ENCODE measurements at regions not wholly inside any gene's neighbourhood (a gene's known extent, or its start where the extent isn't known, plus 50 kb on each side); places are given as distances from the start of the nearest gene placed in this dataset.

GRCh38 chr11:31997955-31998354 is 92.9 kb upstream of the RCN1 start:
- DNase-seq, result no peak

DNA sequence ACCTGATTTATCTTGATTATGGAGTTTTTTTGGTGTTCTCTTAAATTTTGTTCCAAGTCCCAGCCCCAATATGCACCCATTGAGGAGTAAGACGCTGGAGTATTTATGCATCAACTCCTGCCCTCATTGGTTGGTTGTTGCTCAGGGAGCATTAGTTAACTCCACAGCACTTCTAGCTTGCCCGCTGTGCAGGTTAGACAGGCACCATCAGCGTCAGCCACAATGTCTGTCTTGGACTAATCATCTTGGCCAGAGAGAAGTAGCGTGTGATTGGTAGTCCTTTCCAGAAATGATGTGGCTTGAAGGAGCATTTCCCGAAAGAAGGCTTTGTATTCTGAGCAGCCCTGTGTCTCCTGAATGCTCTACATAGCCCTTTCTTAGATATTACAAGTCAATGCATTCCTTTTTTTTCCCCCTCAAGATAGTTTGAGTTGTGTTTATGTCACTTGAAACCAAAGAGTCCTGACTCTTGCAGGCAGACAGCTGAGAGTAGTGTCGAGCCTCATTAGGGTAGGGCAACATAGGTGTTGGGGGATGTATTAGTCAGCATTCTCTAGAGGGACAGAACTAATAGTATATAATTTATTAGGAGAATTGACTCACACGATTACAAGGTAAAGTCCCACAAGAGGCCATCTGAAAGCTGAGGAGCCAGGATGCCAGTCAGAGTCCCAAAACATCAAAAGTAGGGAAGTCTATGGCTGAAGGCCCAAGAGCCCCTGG is 94.6 kb upstream of the RCN1 start:
- no peak for DNase-seq

- DNase-seq, result no peak
Measured at GRCh38 chr11:31995525-31996094, 95.3 kb upstream of the RCN1 start.

- peak; percentile 62 for DNase-seq
Measured at GRCh38 chr11:31995032-31995431, 95.8 kb upstream of the RCN1 start.

GRCh38 chr11:31987118-31988005 is 103.5 kb upstream of the RCN1 start:
- DNase-seq, result no peak

DNA sequence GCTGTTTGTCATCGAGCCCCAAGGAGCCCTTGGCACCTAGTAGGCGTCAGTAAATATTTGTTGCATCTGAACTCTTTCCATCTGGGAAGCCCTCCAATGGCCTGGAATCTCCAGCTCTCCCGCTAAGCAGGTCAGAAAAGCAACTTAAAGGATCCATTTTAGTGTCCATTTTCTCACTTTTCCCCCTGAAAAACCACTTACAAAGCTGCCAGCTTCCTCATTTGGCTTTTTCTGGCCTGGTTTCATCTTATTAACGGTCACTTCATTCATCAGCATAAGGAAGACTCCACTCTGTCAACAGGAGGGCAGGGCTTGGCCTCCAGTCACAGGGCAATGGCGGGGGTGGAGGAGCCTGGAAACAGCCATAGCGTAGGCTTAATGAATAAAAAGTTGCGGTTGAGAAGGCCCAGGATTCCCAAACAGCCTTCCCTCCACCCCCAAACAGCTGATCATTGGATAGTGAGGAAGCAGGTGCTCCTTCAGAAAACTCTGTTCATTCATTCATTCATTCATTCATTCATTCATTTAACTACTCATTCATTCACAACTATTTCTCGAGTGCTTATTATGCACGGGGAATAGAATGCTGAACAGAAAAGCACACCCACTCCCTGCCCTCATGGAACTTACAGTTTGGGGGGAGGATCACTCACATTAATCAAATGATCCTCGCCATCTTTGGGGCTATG is 104.5 kb upstream of the RCN1 start:
- DNase-seq, result no peak

GRCh38 chr11:31981457-31981856 is 109.4 kb upstream of the RCN1 start:
- DNase-seq, result no peak

GRCh38 chr11:31977343-31977742 is 113.5 kb upstream of the RCN1 start:
- DNase-seq, result no peak

- no peak for DNase-seq
Measured at GRCh38 chr11:31974366-31975136, 116.3 kb upstream of the RCN1 start.

DNA sequence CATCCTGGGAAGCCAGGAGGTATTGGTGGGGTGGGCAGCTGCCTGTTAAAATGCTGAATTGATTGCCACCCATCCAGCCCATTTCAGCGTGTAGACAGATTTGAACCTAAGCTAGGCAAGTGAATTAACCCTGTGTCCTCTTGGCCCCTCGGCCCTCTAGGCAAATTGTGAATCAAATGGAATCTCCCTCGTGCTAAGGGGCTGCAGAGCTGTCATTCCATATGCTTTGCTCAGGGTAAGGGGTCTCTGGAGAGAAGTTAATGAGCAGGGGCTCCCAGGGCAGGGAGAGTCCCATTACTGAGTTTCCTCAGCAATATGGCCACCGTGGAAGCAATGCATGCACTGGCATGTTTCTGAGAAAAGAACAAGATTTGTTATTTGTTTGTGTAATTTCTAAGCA is 117.7 kb upstream of the RCN1 start:
- no peak for DNase-seq

GRCh38 chr11:31972623-31973022 is 118.3 kb upstream of the RCN1 start:
- DNase-seq, result no peak

- no peak for DNase-seq
Measured at GRCh38 chr11:31969359-31969702, 121.5 kb upstream of the RCN1 start.

DNA sequence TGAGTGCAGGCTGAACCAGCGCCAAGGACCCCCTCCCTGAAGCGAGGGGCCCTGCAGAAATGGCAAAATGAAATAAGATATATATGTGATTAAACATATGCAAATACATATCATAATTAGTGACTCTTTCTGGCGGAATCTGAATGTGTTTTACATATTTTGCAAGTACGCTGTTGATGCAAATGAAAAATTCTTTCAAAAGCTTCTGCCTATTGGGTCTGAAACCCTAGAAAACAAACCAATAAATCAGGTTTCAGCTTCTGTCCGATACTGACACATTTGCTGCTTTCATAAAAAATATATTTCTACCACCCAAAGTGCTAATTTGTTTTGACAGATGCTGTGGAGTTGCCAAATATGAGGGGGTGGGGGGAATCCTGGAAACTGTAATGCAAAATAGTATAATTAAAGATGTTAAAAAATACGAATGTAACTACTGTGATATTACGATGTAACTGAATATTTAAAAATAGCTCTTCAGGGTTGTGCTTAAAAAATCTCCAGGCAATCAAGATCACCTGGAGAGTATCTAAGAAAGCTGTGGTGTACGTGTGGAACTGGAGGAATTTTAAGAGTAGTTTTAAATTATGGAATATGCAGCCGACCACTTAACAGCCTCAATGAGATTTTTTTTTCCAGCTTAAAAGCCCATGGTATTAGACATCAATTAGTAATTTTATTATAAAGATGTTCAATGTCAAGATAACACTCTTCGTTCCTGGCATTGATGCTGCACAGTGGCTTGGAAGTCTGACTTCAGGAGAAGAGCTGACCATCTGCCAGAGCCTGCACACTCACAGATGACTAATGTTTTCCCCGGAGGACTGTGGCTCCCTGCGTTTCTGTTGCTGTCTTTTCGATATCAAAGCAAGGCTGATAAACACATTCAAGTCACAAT is 122.2 kb upstream of the RCN1 start:
- no peak for DNase-seq

GRCh38 chr11:31967404-31968130 is 123.3 kb upstream of the RCN1 start:
- DNase-seq, result no peak

DNA sequence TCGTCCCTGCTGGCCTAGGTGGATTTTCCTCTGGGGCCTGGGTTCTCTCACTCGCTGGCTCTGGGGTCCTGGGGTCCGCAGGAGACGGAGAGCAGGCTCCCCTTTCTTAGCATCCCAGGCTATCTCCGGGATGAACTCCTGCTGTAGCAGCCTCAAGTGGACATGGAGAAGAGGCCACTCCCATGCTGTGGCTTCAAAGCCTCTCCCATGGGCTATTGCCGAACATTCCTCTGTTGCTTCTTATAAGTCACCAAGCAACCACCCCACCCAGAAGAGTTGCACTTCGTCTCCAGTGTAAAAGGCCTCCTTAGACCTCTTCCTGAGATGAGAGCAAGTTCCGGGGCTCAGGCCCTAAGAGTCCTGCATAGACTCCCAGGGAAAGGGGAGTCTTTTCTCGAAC is 124.0 kb upstream of the RCN1 start:
- DNase-seq, result no peak

- no peak for DNase-seq
Measured at GRCh38 chr11:31964181-31964580, 126.7 kb upstream of the RCN1 start.

GRCh38 chr11:31960126-31960525 is 130.7 kb upstream of the RCN1 start:
- DNase-seq, result no peak

- DNase-seq, result no peak
Measured at GRCh38 chr11:31959716-31960115, 131.2 kb upstream of the RCN1 start.

DNA sequence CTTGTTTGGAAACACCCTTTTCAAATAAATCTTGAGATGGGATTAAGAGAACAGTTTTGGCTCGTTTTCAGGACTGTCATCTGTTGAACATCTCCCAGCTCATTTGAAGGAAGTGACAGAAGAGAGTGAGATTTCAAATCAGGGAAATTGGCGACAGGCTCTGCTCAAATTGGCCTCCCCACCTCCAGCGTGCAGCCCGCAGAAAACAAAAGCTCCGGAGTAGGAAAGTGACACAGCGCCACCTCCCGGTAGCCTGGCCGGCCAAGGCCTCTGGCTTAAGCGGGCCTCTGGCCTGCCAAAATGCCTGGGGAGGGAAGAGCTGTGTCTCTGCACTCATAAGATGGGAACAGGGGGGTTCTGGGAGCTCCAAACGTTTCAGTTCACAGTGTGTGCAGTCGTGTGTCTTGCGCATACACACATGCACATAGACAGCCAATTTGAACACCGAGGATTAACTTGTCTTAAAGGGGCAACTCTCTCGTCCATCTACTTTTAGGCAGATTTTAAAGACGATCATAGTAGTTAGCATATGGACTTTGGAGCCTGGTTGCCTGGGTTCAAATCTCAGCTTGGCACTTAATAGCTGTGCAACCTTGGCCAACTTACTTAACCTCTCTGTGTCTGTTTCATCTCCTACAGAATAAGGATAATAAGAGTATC is 132.7 kb upstream of the RCN1 start:
- no peak for DNase-seq

GRCh38 chr11:31957674-31958073 is 133.2 kb upstream of the RCN1 start:
- no peak for DNase-seq

Data from NCI-H1105 treated with DMSO at 0.1 percent for 48 hours (cell line).